Psoas muscle (tissue), 7 donors: ENCODE measurements at regions not wholly inside any gene's neighbourhood (a gene's known extent, or its start where the extent isn't known, plus 50 kb on each side); places are given as distances from the start of the nearest gene placed in this dataset.

ENCODE experiments used
- ATAC-seq, 4 donors: fragments of 200-7000 bp; cut with Tn5 transposase; one replicate each; pipeline ENCODE4 v1.9.1; 2020; ENCODE audit warnings: moderate library complexity in 3 of 4, mild to moderate bottlenecking in 2 of 4
- DNase-seq, 2 donors: peaks; one replicate each; pipeline ENCODE4 v3.0.0-alpha.2; 2020
- H3K27ac ChIP-seq: fragments of 200-600 bp; one replicate; pipeline ENCODE4 v1.8.0; 2022
- H3K27me3 ChIP-seq, 3 donors: fragments of 200-600 bp in 1 of 3; one replicate each; pipeline versions ENCODE4 v1.6.1 to v1.8.0; 2013 to 2022; ENCODE audit warnings: low read length in 2 of 3, mild to moderate bottlenecking in 2 of 3, moderate library complexity in 1 of 3; ENCODE audit not compliant: insufficient read depth in 3 of 3
- H3K36me3 ChIP-seq, 2 donors: fragments of 200-600 bp in 1 of 2; one replicate each; pipeline versions ENCODE4 v1.6.1 to v1.8.0; 2013 to 2022; ENCODE audit warnings: low read depth in 1 of 2, mild to moderate bottlenecking in 1 of 2, moderate library complexity in 1 of 2; ENCODE audit not compliant: insufficient read depth in 1 of 2
- H3K4me1 ChIP-seq: fragments of 200-600 bp; one replicate; pipeline ENCODE4 v1.8.0; 2022
- H3K4me3 ChIP-seq: fragments of 200-600 bp; one replicate; pipeline ENCODE4 v1.8.0; 2022; ENCODE audit warnings: mild to moderate bottlenecking
- H3K9me3 ChIP-seq: fragments of 200-600 bp; one replicate; pipeline ENCODE4 v1.8.0; 2022
- WGBS, 3 donors: extraction: QIAGEN DNeasy Blood & Tissue Kit; methylation state at CpG; one replicate each; pipeline versions ENCODE4 v1.1.6 to v1.1.7; 2013; 5-methylcytosine and 5-hydroxymethylcytosine counted together
- intact Hi-C, 2 donors: fragments of 100-400 bp; cut with DNase I; formaldehyde crosslinking; loops; one replicate each; pipeline versions ENCODE4 v1.11.0 to v1.14.2; 2022
- TF ChIP-seq, protein P1 (sequence below): fragments of 200-600 bp; IDR thresholded peaks from one replicate; pipeline ENCODE4 v1.8.0; 2022; ENCODE audit warnings: antibody characterized with exemption
- donor health status: healthy with polysubstance abuse.
- donor health status: DM: no; HTN: no; CAD: no; lungs with moderate emphysema.
- donor health status: Bipolar disorder and iron deficiency.
- donor health status: healthy.
- donor health status: DM: yes; HTN: yes; CAD: no.
- donor health status: DM: no; HTN: no; CAD: no.
- donor health status: DM: yes; HTN: yes; CAD: no.

DNA sequence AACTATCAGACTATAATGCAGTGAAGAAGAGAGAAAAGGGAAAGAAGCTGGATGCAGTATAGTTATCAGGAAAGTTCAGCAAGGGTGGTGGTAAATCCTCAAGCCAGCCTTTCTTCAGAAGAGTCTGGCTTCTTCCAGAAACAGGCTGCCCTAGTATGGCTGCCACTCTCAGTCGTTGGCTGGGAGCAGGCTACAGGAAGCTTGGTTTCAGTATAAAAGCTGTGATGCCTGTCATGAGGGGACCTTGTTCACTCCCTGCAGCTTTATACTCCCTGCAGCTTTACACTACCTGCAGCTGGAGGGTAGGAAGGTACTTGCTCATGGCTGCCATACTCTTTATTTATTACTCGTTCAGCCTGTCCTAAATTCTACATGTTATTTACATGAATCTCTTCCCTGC lies 63.3 kb upstream of the ARHGAP18 start:
- DNase-seq (no peak), ATAC-seq (no peak)
- intact Hi-C loops: no loop called here

DNA sequence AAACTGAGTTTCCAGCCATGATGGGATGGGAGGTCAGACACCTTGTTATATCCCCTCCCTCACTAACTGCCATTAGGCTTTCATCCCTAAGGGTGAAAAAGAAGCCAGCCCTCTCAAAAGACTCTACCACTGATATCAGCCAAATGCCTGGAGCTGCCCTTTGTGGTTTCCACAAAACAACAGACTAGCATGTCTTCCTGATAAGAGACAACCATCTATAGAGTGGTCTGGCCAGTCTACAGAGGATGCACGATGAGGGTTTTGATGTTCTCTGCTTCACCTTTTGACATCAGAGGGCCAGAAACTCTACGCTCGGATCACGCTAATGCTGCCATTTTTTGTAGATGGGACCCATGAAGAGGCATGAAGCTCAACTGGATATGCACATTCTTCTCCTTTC lies 61.7 kb upstream of the ARHGAP18 start:
- ATAC-seq (no peak), DNase-seq (no peak)
- Histone ChIP-seq H3K9me3 (no peaks in the 10 kb centered on the region), H3K36me3 (no peaks in the 10 kb centered on the region), H3K27me3 (peaks cover 0 to 13% (median 0%) of the 10 kb centered on the region in 3 donors), H3K27ac (no peak overlapping the region), H3K4me3 (no peak overlapping the region), H3K4me1 (peaks cover 10% of the 10 kb centered on the region)
- intact Hi-C loops: no loop called here
- TF ChIP-seq, protein P1, sequence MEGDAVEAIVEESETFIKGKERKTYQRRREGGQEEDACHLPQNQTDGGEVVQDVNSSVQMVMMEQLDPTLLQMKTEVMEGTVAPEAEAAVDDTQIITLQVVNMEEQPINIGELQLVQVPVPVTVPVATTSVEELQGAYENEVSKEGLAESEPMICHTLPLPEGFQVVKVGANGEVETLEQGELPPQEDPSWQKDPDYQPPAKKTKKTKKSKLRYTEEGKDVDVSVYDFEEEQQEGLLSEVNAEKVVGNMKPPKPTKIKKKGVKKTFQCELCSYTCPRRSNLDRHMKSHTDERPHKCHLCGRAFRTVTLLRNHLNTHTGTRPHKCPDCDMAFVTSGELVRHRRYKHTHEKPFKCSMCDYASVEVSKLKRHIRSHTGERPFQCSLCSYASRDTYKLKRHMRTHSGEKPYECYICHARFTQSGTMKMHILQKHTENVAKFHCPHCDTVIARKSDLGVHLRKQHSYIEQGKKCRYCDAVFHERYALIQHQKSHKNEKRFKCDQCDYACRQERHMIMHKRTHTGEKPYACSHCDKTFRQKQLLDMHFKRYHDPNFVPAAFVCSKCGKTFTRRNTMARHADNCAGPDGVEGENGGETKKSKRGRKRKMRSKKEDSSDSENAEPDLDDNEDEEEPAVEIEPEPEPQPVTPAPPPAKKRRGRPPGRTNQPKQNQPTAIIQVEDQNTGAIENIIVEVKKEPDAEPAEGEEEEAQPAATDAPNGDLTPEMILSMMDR: no peak
- WGBS, 3 donors: 94 to 96% (median 95%) methylated on average over 4 of the region's 4 CpGs

More for the DNA sequence above, 63.3 kb upstream of the ARHGAP18 start:
- Histone ChIP-seq H3K9me3 (no peaks in the 10 kb centered on the region), H3K4me1 (no peaks in the 10 kb centered on the region), H3K36me3 (no peaks in the 10 kb centered on the region), H3K27me3 (peaks cover 0 to 3% (median 0%) of the 10 kb centered on the region in 3 donors), H3K4me3 (no peak overlapping the region), H3K27ac (no peak overlapping the region)
- 55 to 57% (median 56%) methylated on average over 2 of the region's 2 CpGs for WGBS, 3 donors
- TF ChIP-seq, protein P1: no peak

DNA sequence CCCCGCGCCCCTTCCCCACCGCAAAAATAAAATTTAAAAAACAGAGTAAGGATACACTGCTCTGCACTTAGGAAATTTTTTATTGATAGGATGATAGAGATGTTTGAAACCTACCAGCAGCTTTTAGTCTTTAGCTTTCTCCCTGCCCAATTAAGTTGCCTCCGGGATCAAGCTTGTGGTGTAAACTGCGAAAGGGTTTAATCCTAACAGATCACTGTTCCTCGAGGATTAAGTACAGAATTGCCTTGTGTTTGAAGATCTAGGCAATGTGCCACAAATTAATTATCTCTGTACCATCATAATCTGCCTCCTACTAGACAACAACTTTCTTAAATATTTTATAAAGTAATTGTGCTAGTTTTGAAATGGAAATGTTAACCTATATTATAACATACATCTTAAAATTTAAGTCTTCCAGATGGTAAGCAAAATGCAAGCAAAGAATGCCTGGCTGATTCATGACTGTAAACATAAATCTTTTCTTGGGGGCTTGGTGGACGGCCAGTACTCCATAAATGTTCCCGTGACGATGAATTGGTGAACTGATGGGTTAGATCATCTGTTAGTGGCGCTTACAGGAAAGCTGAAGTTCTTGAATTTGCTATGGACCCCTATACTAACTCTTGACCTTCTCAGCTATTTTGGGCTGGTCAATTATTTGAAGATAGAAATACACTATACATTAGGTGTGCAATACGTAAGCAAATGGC lies 58.0 kb upstream of the ARHGAP18 start:
- TF ChIP-seq, protein P1: no peak
- no peaks in the 10 kb centered on the region for H3K9me3 ChIP-seq
- H3K27ac ChIP-seq: no peak overlapping the region
- intact Hi-C loops: loop anchor here in 1 of 2 donors (10.0 kb wide), 1 partner anchor 247 kb away; the partner anchor contains the start of gene L3MBTL3
- peaks cover 10% of the 10 kb centered on the region for H3K4me1 ChIP-seq
- peak overlapping the region; percentile 57 for H3K4me3 ChIP-seq
- DNase-seq (no peak), ATAC-seq (no peak)
- no peaks in the 10 kb centered on the region for H3K36me3 ChIP-seq
- peaks cover 0 to 26% (median 0%) of the 10 kb centered on the region in 3 donors for H3K27me3 ChIP-seq
- 51 to 54% (median 53%) methylated on average over 11 of the region's 11 CpGs for WGBS, 3 donors

DNA sequence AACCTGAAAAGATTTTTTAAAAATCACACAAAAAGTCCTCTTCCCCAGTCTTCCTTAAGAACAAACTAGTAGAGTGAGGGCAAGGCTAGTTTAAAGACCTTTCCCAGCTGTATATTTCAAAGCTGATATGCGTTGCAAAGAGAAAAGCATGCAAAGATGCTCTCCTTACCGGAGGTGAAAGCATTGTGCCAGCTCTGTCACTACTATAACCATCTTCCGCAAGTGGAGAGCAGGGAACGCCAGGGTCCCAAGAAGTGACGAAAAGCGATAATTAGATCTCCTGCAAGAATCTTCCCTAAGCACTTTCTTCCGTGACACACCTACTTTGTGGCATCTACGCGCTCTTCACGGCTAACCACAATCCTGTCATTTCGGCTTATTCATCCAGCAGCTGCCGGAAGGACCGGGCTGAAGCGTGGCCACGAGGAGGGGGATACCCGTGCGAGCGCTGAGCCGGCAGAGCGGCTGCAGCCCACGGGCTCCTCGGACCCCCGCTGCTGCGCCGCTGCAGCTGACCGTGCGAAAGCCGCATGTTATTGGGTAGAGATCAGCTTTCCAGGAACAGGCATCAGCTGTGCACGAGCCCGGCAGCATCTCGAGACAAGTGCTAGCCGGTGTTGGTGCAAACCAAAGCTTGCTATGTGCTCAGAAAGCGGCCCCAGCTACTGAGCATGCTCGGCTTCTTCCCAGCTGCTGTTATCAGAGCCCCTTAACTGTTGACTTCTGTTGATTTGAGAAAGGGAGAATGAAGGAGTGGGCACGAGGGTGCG lies 57.2 kb upstream of the ARHGAP18 start:
- Histone ChIP-seq H3K4me1 (peaks cover 10% of the 10 kb centered on the region), H3K27ac (no peak overlapping the region), H3K4me3 (peak overlapping the region; percentile 57), H3K9me3 (no peaks in the 10 kb centered on the region), H3K27me3 (peaks cover 0 to 25% (median 0%) of the 10 kb centered on the region in 3 donors), H3K36me3 (no peaks in the 10 kb centered on the region)
- WGBS, 3 donors: 1 to 2% (median 2%) methylated on average over 32 to 36 of the region's 36 CpGs
- intact Hi-C loops: loop anchor here in 1 of 2 donors (10.0 kb wide), 1 partner anchor 248 kb away; the partner anchor contains the start of gene L3MBTL3
- peak; percentile 21 to 54 for DNase-seq
- TF ChIP-seq, protein P1: no peak
- ATAC-seq: peak; percentile 65 to 74 (median 70)
